ENCODE measurements at regions not wholly inside any gene's neighbourhood (a gene's known extent, or its start where the extent isn't known, plus 50 kb on each side); places are given as distances from the start of the nearest gene placed in this dataset.

DNA sequence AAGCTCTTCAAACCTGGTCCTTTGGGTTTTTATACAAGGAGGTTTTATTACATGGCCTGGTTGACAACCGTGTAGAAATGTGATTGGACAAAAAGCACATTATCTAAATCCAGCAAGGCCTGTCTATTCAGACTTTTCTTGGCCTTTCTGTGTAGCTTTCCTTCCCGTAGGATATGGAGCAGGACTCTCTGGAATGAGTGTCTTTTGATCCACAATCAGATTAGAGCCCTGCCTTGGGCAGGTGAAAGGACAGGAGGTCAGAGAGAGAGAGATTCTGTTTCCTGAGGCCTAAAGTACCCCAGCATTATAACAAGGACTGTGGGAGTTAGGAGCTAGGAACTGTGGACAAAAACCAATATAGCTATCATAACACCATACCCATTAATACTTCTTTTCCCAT lies 375.5 kb upstream of the RGS6 start (continued):
- TF ChIP-seq TOE1 (IDR thresholded peaks at IDR 0.05; ENCODE audit: borderline replicate concordance) (no peak), TOE1 (CRISPR knock-in tag; IDR thresholded peaks at IDR 0.05; ENCODE audit: borderline replicate concordance, low read depth) (no peak), CC2D1A (IDR thresholded peaks at IDR 0.05) (no peak)
- TF ChIP-seq, protein P1, sequence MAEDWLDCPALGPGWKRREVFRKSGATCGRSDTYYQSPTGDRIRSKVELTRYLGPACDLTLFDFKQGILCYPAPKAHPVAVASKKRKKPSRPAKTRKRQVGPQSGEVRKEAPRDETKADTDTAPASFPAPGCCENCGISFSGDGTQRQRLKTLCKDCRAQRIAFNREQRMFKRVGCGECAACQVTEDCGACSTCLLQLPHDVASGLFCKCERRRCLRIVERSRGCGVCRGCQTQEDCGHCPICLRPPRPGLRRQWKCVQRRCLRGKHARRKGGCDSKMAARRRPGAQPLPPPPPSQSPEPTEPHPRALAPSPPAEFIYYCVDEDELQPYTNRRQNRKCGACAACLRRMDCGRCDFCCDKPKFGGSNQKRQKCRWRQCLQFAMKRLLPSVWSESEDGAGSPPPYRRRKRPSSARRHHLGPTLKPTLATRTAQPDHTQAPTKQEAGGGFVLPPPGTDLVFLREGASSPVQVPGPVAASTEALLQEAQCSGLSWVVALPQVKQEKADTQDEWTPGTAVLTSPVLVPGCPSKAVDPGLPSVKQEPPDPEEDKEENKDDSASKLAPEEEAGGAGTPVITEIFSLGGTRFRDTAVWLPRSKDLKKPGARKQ (CRISPR knock-in tag; IDR thresholded peaks at IDR 0.05): no peak
- TF ChIP-seq, protein P2, sequence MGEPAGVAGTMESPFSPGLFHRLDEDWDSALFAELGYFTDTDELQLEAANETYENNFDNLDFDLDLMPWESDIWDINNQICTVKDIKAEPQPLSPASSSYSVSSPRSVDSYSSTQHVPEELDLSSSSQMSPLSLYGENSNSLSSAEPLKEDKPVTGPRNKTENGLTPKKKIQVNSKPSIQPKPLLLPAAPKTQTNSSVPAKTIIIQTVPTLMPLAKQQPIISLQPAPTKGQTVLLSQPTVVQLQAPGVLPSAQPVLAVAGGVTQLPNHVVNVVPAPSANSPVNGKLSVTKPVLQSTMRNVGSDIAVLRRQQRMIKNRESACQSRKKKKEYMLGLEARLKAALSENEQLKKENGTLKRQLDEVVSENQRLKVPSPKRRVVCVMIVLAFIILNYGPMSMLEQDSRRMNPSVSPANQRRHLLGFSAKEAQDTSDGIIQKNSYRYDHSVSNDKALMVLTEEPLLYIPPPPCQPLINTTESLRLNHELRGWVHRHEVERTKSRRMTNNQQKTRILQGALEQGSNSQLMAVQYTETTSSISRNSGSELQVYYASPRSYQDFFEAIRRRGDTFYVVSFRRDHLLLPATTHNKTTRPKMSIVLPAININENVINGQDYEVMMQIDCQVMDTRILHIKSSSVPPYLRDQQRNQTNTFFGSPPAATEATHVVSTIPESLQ (CRISPR knock-in tag; IDR thresholded peaks at IDR 0.05): no peak

DNA sequence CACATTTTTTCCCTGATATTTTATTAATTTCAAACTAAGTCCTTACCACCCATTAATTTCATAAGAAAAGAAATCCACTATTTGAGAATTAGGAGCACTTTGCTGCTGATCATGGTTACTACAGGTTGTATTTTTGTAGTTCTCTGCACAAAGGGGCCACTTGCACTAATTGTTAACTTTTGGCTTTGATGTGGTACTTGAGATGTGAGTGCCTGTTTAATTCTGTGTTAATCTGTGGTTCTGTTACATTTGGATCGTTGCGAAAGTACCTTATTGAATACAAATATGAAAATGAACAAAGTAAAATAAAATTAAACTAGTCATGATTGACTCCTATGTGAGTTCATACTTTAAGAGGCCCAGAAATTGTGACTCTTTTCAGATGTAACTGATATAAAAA lies 374.9 kb upstream of the RGS6 start:
- intact Hi-C loops (cut with micrococcal nuclease) (no loop called here), in situ Hi-C loops (cut with MboI) (no loop called here)
- DNase-seq (ENCODE audit: extremely low read depth in 1 of 4, low spot score in 3 of 4) (no peak), FAIRE-seq (no peak), ATAC-seq (no peak)
- TF ChIP-seq ZNF146 (CRISPR knock-in tag; IDR thresholded peaks at IDR 0.05; ENCODE audit: unreplicated experiment) (no peak), ETS2 (tag; IDR thresholded peaks at IDR 0.05; ENCODE audit: borderline replicate concordance, poor library complexity, severe bottlenecking) (no peak), ZNF232 (CRISPR knock-in tag; IDR thresholded peaks at IDR 0.05) (no peak), RBM39 (optimal IDR thresholded peaks at IDR 0.05; ENCODE audit: low read depth, low read length) (no peak), ZNF23 (CRISPR knock-in tag; IDR thresholded peaks at IDR 0.05) (no peak)
- peaks cover 0 to 10% of the 10 kb centered on the region in 2 experiments; a peak in 1 of 5 replicates for H3K4me1 ChIP-seq (replicated peaks in 1 of 2; ENCODE audit: control insufficient read depth in 2 of 2, insufficient read depth in 2 of 2, low read length in 2 of 2)
- H4K20me1 ChIP-seq (replicated peaks; ENCODE audit: control insufficient read depth, insufficient read depth, low read length): no peaks in the 10 kb centered on the region
- 100% methylated on average over 1 of the region's 2 CpGs for WGBS (ENCODE audit: insufficient coverage, low coverage, missing lambda C conversion rate)
- H3K4me3 ChIP-seq: no peak overlapping the region
- POLR2A ChIA-PET: no interaction called here
- no peaks in the 10 kb centered on the region for H3K36me3 ChIP-seq (ENCODE audit: control insufficient read depth, insufficient read depth, low read length)
- no peaks in the 10 kb centered on the region for H3K27me3 ChIP-seq (ENCODE audit: control insufficient read depth in 2 of 2, insufficient read depth in 2 of 2, low read length in 2 of 2)
- CTCF ChIA-PET (ENCODE audit: low intra/inter-chr PET ratio): no interaction called here
- no peaks in the 10 kb centered on the region for H3K9me1 ChIP-seq (ENCODE audit: control insufficient read depth, insufficient read depth, low read length)
- no peak overlapping the region for H2AFZ ChIP-seq (ENCODE audit: low read depth, low read length)
- no peaks in the 10 kb centered on the region for H3K79me2 ChIP-seq (ENCODE audit: control insufficient read depth, insufficient read depth, low read length)
- H3K4me2 ChIP-seq (ENCODE audit: insufficient read depth, low read length): no peak overlapping the region
- no peak overlapping the region for H3K27ac ChIP-seq (ENCODE audit: extremely low read depth, low read depth, low read length)
- no peak overlapping the region for H3K9ac ChIP-seq (ENCODE audit: insufficient read depth in 1 of 2, low read depth in 2 of 2, low read length in 2 of 2)
- H3K9me3 ChIP-seq (replicated peaks; ENCODE audit: control insufficient read depth, insufficient read depth, low read depth, low read length): no peaks in the 10 kb centered on the region
- BruUV-seq (replicated peaks): no TSS peak

Measured in K562 (cell line).